ENCODE measurements at regions not wholly inside any gene's neighbourhood (a gene's known extent, or its start where the extent isn't known, plus 50 kb on each side); places are given as distances from the start of the nearest gene placed in this dataset.

- no peak for TF ChIP-seq CTCF (IDR thresholded peaks at IDR 0.05)
- H3K9me3 Mint-ChIP-seq = peaks cover 48% of the 10 kb centered on the region
- H3K27me3 Mint-ChIP-seq (ENCODE audit: low read depth, poor library complexity) = no peaks in the 10 kb centered on the region
Observed at GRCh38 chrX:145630806-145631435, 186.7 kb upstream of the SLITRK2 start.

GRCh38 chrX:145631461-145631951 lies 186.1 kb upstream of the SLITRK2 start:
- TF ChIP-seq CTCF (IDR thresholded peaks at IDR 0.05) = no peak
- H3K9me3 Mint-ChIP-seq = peaks cover 48% of the 10 kb centered on the region
- no peaks in the 10 kb centered on the region for H3K36me3 Mint-ChIP-seq (ENCODE audit: low read depth)
- H3K4me3 Mint-ChIP-seq = no peak overlapping the region
- no peaks in the 10 kb centered on the region for H3K4me1 Mint-ChIP-seq
- H3K27me3 Mint-ChIP-seq (ENCODE audit: low read depth, poor library complexity) = no peaks in the 10 kb centered on the region
- H3K27ac Mint-ChIP-seq = no peak overlapping the region
- DNase-seq = no peak

More at GRCh38 chrX:145630806-145631435, 186.7 kb upstream of the SLITRK2 start:
- Mint-ChIP-seq H3K4me1 (no peaks in the 10 kb centered on the region), H3K4me3 (no peak overlapping the region), H3K27ac (no peak overlapping the region), H3K36me3 (ENCODE audit: low read depth) (no peaks in the 10 kb centered on the region)
- DNase-seq = no peak

GRCh38 chrX:145654486-145654885 lies 163.1 kb upstream of the SLITRK2 start:
- H3K4me3 Mint-ChIP-seq = no peak overlapping the region
- no peaks in the 10 kb centered on the region for H3K4me1 Mint-ChIP-seq
- no peak for DNase-seq

GRCh38 chrX:145673841-145674240 lies 143.8 kb upstream of the SLITRK2 start:
- H3K27ac Mint-ChIP-seq = no peak overlapping the region
- H3K4me3 Mint-ChIP-seq = no peak overlapping the region
- no peak for TF ChIP-seq CTCF (IDR thresholded peaks at IDR 0.05)

More at GRCh38 chrX:145654486-145654885, 163.1 kb upstream of the SLITRK2 start:
- Mint-ChIP-seq H3K36me3 (ENCODE audit: low read depth) (no peaks in the 10 kb centered on the region), H3K27me3 (ENCODE audit: low read depth, poor library complexity) (peaks cover 3% of the 10 kb centered on the region), H3K9me3 (peaks cover 14% of the 10 kb centered on the region), H3K27ac (no peak overlapping the region)
- no peak for TF ChIP-seq CTCF (IDR thresholded peaks at IDR 0.05)

GRCh38 chrX:145677109-145677817 lies 140.4 kb upstream of the SLITRK2 start:
- TF ChIP-seq CTCF (IDR thresholded peaks at IDR 0.05) = no peak
- Mint-ChIP-seq H3K9me3 (peaks cover 34% of the 10 kb centered on the region), H3K27me3 (ENCODE audit: low read depth, poor library complexity) (peaks cover 5% of the 10 kb centered on the region), H3K4me1 (no peaks in the 10 kb centered on the region), H3K27ac (no peak overlapping the region), H3K36me3 (ENCODE audit: low read depth) (no peaks in the 10 kb centered on the region), H3K4me3 (no peak overlapping the region)
- DNase-seq = no peak

More at GRCh38 chrX:145673841-145674240, 143.8 kb upstream of the SLITRK2 start:
- DNase-seq = no peak
- Mint-ChIP-seq H3K4me1 (no peaks in the 10 kb centered on the region), H3K9me3 (peaks cover 31% of the 10 kb centered on the region), H3K27me3 (ENCODE audit: low read depth, poor library complexity) (peaks cover 5% of the 10 kb centered on the region), H3K36me3 (ENCODE audit: low read depth) (no peaks in the 10 kb centered on the region)
